Psoas muscle (tissue), 7 donors: ENCODE measurements at regions not wholly inside any gene's neighbourhood (a gene's known extent, or its start where the extent isn't known, plus 50 kb on each side); places are given as distances from the start of the nearest gene placed in this dataset.

Experiments
- ATAC-seq, 4 donors: fragments of 200-7000 bp; cut with Tn5 transposase; one replicate each; pipeline ENCODE4 v1.9.1; 2020; ENCODE audit warnings: moderate library complexity in 3 of 4, mild to moderate bottlenecking in 2 of 4
- DNase-seq, 2 donors: peaks; one replicate each; pipeline ENCODE4 v3.0.0-alpha.2; 2020
- H3K27ac ChIP-seq: fragments of 200-600 bp; one replicate; pipeline ENCODE4 v1.8.0; 2022
- H3K27me3 ChIP-seq, 3 donors: fragments of 200-600 bp in 1 of 3; one replicate each; pipeline versions ENCODE4 v1.6.1 to v1.8.0; 2013 to 2022; ENCODE audit warnings: low read length in 2 of 3, mild to moderate bottlenecking in 2 of 3, moderate library complexity in 1 of 3; ENCODE audit not compliant: insufficient read depth in 3 of 3
- H3K36me3 ChIP-seq, 2 donors: fragments of 200-600 bp in 1 of 2; one replicate each; pipeline versions ENCODE4 v1.6.1 to v1.8.0; 2013 to 2022; ENCODE audit warnings: low read depth in 1 of 2, mild to moderate bottlenecking in 1 of 2, moderate library complexity in 1 of 2; ENCODE audit not compliant: insufficient read depth in 1 of 2
- H3K4me1 ChIP-seq: fragments of 200-600 bp; one replicate; pipeline ENCODE4 v1.8.0; 2022
- H3K4me3 ChIP-seq: fragments of 200-600 bp; one replicate; pipeline ENCODE4 v1.8.0; 2022; ENCODE audit warnings: mild to moderate bottlenecking
- H3K9me3 ChIP-seq: fragments of 200-600 bp; one replicate; pipeline ENCODE4 v1.8.0; 2022
- CTCF ChIP-seq: fragments of 200-600 bp; IDR thresholded peaks from one replicate; pipeline ENCODE4 v1.8.0; 2022; ENCODE audit warnings: antibody characterized with exemption
- WGBS, 3 donors: extraction: QIAGEN DNeasy Blood & Tissue Kit; methylation state at CpG; one replicate each; pipeline versions ENCODE4 v1.1.6 to v1.1.7; 2013; 5-methylcytosine and 5-hydroxymethylcytosine counted together
- intact Hi-C, 2 donors: fragments of 100-400 bp; cut with DNase I; formaldehyde crosslinking; loops; one replicate each; pipeline versions ENCODE4 v1.11.0 to v1.14.2; 2022
- donor health status: healthy with polysubstance abuse.
- donor health status: DM: no; HTN: no; CAD: no; lungs with moderate emphysema.
- donor health status: Bipolar disorder and iron deficiency.
- donor health status: healthy.
- donor health status: DM: yes; HTN: yes; CAD: no.
- donor health status: DM: no; HTN: no; CAD: no.
- donor health status: DM: yes; HTN: yes; CAD: no.

GRCh38 chr17:33385133-33385532 lies 92.0 kb upstream of the ASIC2 start:
- no peak for DNase-seq
- Histone ChIP-seq H3K4me3 (no peak overlapping the region), H3K27me3 (peaks cover 0 to 15% (median 1%) of the 10 kb centered on the region in 3 donors), H3K4me1 (no peaks in the 10 kb centered on the region), H3K36me3 (no peaks in the 10 kb centered on the region), H3K9me3 (no peaks in the 10 kb centered on the region), H3K27ac (no peak overlapping the region)
- TF ChIP-seq CTCF = no peak
- intact Hi-C loops = no loop called here
- ATAC-seq = no peak
- WGBS, 3 donors = 30 to 38% (median 31%) methylated on average over 4 of the region's 4 CpGs

- 81 to 88% (median 87%) methylated on average over 3 of the region's 3 CpGs for WGBS, 3 donors
- ATAC-seq (no peak), DNase-seq (no peak)
- H3K36me3 ChIP-seq = no peaks in the 10 kb centered on the region
- no peak overlapping the region for H3K27ac ChIP-seq
- no peaks in the 10 kb centered on the region for H3K9me3 ChIP-seq
- H3K4me3 ChIP-seq = no peak overlapping the region
- peaks cover 0 to 15% (median 1%) of the 10 kb centered on the region in 3 donors for H3K27me3 ChIP-seq
- intact Hi-C loops = no loop called here
- no peaks in the 10 kb centered on the region for H3K4me1 ChIP-seq
- no peak for TF ChIP-seq CTCF
Observed at GRCh38 chr17:33385713-33386112, 92.6 kb upstream of the ASIC2 start.

DNA sequence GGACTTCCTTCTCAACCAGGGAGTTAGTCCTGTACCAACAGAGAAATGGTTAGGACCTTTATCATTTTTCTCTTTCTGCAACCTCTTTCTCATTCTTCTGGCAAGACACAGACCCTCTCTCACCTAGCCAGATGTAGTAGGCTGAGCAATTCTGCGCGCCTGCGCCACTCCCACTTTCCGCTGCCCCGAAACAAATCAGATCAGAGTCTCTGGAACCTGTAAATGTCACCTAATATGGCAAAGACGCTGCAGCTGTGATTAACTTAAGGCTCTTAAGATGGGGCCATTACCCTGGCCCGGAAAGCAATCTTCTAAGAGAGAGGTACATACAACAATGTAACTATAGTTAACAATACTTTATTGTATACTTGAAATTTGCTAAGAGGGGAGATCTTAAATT lies 94.3 kb upstream of the ASIC2 start:
- DNase-seq = no peak
- TF ChIP-seq CTCF = no peak
- H3K27me3 ChIP-seq = peaks cover 0 to 8% (median 1%) of the 10 kb centered on the region in 3 donors
- no peaks in the 10 kb centered on the region for H3K9me3 ChIP-seq
- H3K36me3 ChIP-seq = no peaks in the 10 kb centered on the region
- no peak overlapping the region for H3K4me3 ChIP-seq
- no peak overlapping the region for H3K27ac ChIP-seq
- 35 to 49% (median 47%) methylated on average over 7 of the region's 7 CpGs for WGBS, 3 donors
- ATAC-seq = no peak
- no peaks in the 10 kb centered on the region for H3K4me1 ChIP-seq
- intact Hi-C loops = no loop called here

- H3K4me1 ChIP-seq = no peaks in the 10 kb centered on the region
- H3K27me3 ChIP-seq = peaks cover 0 to 7% (median 1%) of the 10 kb centered on the region in 3 donors
- TF ChIP-seq CTCF = no peak
- H3K27ac ChIP-seq = no peak overlapping the region
- H3K4me3 ChIP-seq = no peak overlapping the region
- H3K9me3 ChIP-seq = no peaks in the 10 kb centered on the region
- ATAC-seq = no peak
- DNase-seq = no peak
- intact Hi-C loops = no loop called here
- H3K36me3 ChIP-seq = no peaks in the 10 kb centered on the region
- WGBS, 3 donors = 66 to 67% (median 67%) methylated on average over 4 of the region's 4 CpGs
Observed at GRCh38 chr17:33389504-33390135, 96.5 kb upstream of the ASIC2 start.
